Heart left ventricle (tissue), 16 donors: ENCODE measurements at regions not wholly inside any gene's neighbourhood (a gene's known extent, or its start where the extent isn't known, plus 50 kb on each side); places are given as distances from the start of the nearest gene placed in this dataset.
"Not testable (repeated sequence)": the region's sequence is repeated elsewhere in the genome, so short reads cannot be mapped to it uniquely, and the experiment has no call there.

ENCODE experiments used
- ATAC-seq, 4 donors: fragments of 200-7000 bp; cut with Tn5 transposase; one replicate each; pipeline ENCODE4 v1.9.1; 2020 to 2022; ENCODE audit warnings: moderate library complexity in 4 of 4, mild to moderate bottlenecking in 3 of 4, moderate number of reproducible peaks in 1 of 4
- DNase-seq, 5 donors: peaks; one replicate each; pipeline ENCODE4 v3.0.0-alpha.2; 2020
- H3K27ac ChIP-seq, 12 donors: fragments of 200-600 bp; sonication (generic) in 4 of 12; one replicate each; pipeline versions ENCODE4 v1.5.0 to v1.8.0; 2016 to 2022; ENCODE audit warnings: mild to moderate bottlenecking in 2 of 12
- H3K27me3 ChIP-seq, 9 donors: fragments of 200-600 bp; sonication (generic) in 2 of 9; one replicate each; pipeline versions ENCODE4 v1.5.1 to v1.8.0; 2016 to 2022; ENCODE audit warnings: mild to moderate bottlenecking in 3 of 9
- H3K36me3 ChIP-seq, 9 donors: fragments of 200-600 bp; sonication (generic) in 2 of 9; one replicate each; pipeline versions ENCODE4 v1.5.0 to v1.8.0; 2018 to 2022; ENCODE audit warnings: mild to moderate bottlenecking in 2 of 9
- H3K4me1 ChIP-seq, 12 donors: fragments of 200-600 bp; sonication (generic) in 4 of 12; one replicate each; pipeline versions ENCODE4 v1.5.0 to v1.8.0; 2016 to 2022; ENCODE audit warnings: mild to moderate bottlenecking in 3 of 12
- H3K4me3 ChIP-seq, 12 donors: fragments of 200-600 bp; sonication (generic) in 4 of 12; one replicate each; pipeline versions ENCODE4 v1.5.0 to v1.8.0; 2017 to 2022; ENCODE audit warnings: mild to moderate bottlenecking in 9 of 12, moderate library complexity in 4 of 12
- H3K9me3 ChIP-seq, 12 donors: fragments of 200-600 bp; sonication (generic) in 4 of 12; one replicate each; pipeline versions ENCODE4 v1.5.0 to v1.8.0; 2016 to 2022; ENCODE audit warnings: mild to moderate bottlenecking in 1 of 12
- CTCF ChIP-seq, 12 donors: fragments of 200-600 bp; sonication (generic) in 4 of 12; IDR thresholded peaks; one replicate each; pipeline versions ENCODE4 v1.5.0 to v1.8.0; 2018 to 2022; ENCODE audit warnings: antibody characterized with exemption in 12 of 12, mild to moderate bottlenecking in 5 of 12
- POLR2A ChIP-seq, 2 donors: fragments of 450-650 bp; IDR thresholded peaks; one replicate each; pipeline ENCODE4 v1.6.1; 2017; ENCODE audit warnings: antibody characterized with exemption in 2 of 2, mild to moderate bottlenecking in 2 of 2, moderate library complexity in 2 of 2
- WGBS, 4 donors: extraction: QIAGEN DNeasy Blood & Tissue Kit in 2 of 4; methylation state at CpG; one replicate each; pipeline versions ENCODE4 v1.1.5 to v1.1.7; 2013 to 2018; 5-methylcytosine and 5-hydroxymethylcytosine counted together
- intact Hi-C, 10 donors: fragments of 100-400 bp; cut with DNase I; formaldehyde crosslinking; loops; one replicate each; pipeline versions ENCODE4 v1.11.1 to v1.14.2; 2022
- donor health status: ischemic (EF 13 %, LVEDD 7.1; RV severe dilation, severe dysfunction).
- donor health status: healthy with polysubstance abuse.
- donor health status: DM: no; HTN: yes; CAD: no.
- donor health status: DM: no; HTN: no; CAD: no.
- donor health status: ischemic (EF 25% LVEDD 6.9; RV normal size, moderate dysfunction).
- donor health status: ischemic (EF 25% LVEDD 5.7; RV mildly dilated, moderate dysfunction).
- donor health status: healthy.
- donor health status: DM: yes; HTN: yes; CAD: no.
- donor health status: ischemic (EF 35%, LVEDD 5.7; RV mildly dilated, moderate dysfunction).
- donor health status: nonischemic (EF 11% LVEDD 7.7; RV severe dilation, severe dysfunction).
- donor health status: DM: yes; HTN: yes; CAD: no.
- donor health status: PGD.
- donor health status: ischemic (EF 29% LVEDD 5.4; RV normal size, mild dysfunction).
- donor health status: nonischemic (EF 23%, LVEDD 6.1; RV moderate dilation, normal function).

- no peak overlapping the region for H3K27ac ChIP-seq
- DNase-seq, result no peak
- TF ChIP-seq POLR2A (IDR thresholded peaks at IDR 0.05), result no peak
- no peak for TF ChIP-seq CTCF (IDR thresholded peaks at IDR 0.05)
- no peak overlapping the region for H3K4me3 ChIP-seq
- intact Hi-C loops, result no loop called here
- H3K9me3 ChIP-seq, result no peaks in the 10 kb centered on the region
- peaks cover 6 to 33% (median 18%) of the 10 kb centered on the region in 12 donors for H3K4me1 ChIP-seq
- no peaks in the 10 kb centered on the region for H3K27me3 ChIP-seq
- no peak for ATAC-seq
- H3K36me3 ChIP-seq, result peaks cover 0 to 99% (median 69%) of the 10 kb centered on the region in 9 donors
- 88 to 97% (median 95%) methylated on average over 7 of the region's 7 CpGs for WGBS, 4 donors
Observed at GRCh38 chr1:184818646-184819045, 64.0 kb upstream of the EDEM3 start.

GRCh38 chr1:184817003-184817402 is 62.3 kb upstream of the EDEM3 start:
- ATAC-seq, H3K4me3 ChIP-seq, intact Hi-C loops, H3K9me3 ChIP-seq, H3K27ac ChIP-seq, DNase-seq, H3K27me3 ChIP-seq: not testable (repeated sequence)
- peaks cover 0 to 97% (median 54%) of the 10 kb centered on the region in 9 donors for H3K36me3 ChIP-seq
- WGBS, 4 donors, result 46 to 73% (median 52%) methylated on average over 2 of the region's 2 CpGs
- H3K4me1 ChIP-seq, result peaks cover 0 to 27% (median 12%) of the 10 kb centered on the region in 12 donors

GRCh38 chr1:184813528-184814089 is 59.0 kb upstream of the EDEM3 start:
- peaks cover 0 to 88% (median 36%) of the 10 kb centered on the region in 9 donors for H3K36me3 ChIP-seq
- DNase-seq (no peak), ATAC-seq (no peak)
- TF ChIP-seq CTCF (IDR thresholded peaks at IDR 0.05), result no peak
- TF ChIP-seq POLR2A (IDR thresholded peaks at IDR 0.05), result no peak
- WGBS, 4 donors, result 89 to 97% (median 93%) methylated on average over 2 of the region's 2 CpGs
- peaks cover 0 to 26% (median 17%) of the 10 kb centered on the region in 12 donors for H3K4me1 ChIP-seq
- H3K27me3 ChIP-seq, result no peaks in the 10 kb centered on the region
- no peak overlapping the region for H3K4me3 ChIP-seq
- intact Hi-C loops, result no loop called here
- peak overlapping the region in 1 of 12 donors; percentile 80 for H3K27ac ChIP-seq
- H3K9me3 ChIP-seq, result no peaks in the 10 kb centered on the region

- no peaks in the 10 kb centered on the region for H3K27me3 ChIP-seq
- peaks cover 0 to 87% (median 38%) of the 10 kb centered on the region in 9 donors for H3K36me3 ChIP-seq
- H3K4me3 ChIP-seq, result peak overlapping the region in 1 of 12 donors; percentile 1
- TF ChIP-seq POLR2A (IDR thresholded peaks at IDR 0.05), result no peak
- no peak for TF ChIP-seq CTCF (IDR thresholded peaks at IDR 0.05)
- peak overlapping the region; percentile 8 to 80 (median 56) for H3K27ac ChIP-seq
- peak in 3 of 5 donors; percentile 27 to 53 (median 45) for DNase-seq
- 36 to 74% (median 66%) methylated on average over 19 of the region's 19 CpGs for WGBS, 4 donors
- ATAC-seq, result peak; percentile 36 to 85 (median 72)
- H3K9me3 ChIP-seq, result no peaks in the 10 kb centered on the region
- H3K4me1 ChIP-seq, result peaks cover 0 to 26% (median 17%) of the 10 kb centered on the region in 12 donors
- intact Hi-C loops, result no loop called here
Observed at GRCh38 chr1:184811439-184812111, 56.9 kb upstream of the EDEM3 start.
